ENCODE measurements at regions not wholly inside any gene's neighbourhood (a gene's known extent, or its start where the extent isn't known, plus 50 kb on each side); places are given as distances from the start of the nearest gene placed in this dataset.
A peak's percentile ranks its signal among the peaks of the same experiment; 100 is the strongest.

DNA sequence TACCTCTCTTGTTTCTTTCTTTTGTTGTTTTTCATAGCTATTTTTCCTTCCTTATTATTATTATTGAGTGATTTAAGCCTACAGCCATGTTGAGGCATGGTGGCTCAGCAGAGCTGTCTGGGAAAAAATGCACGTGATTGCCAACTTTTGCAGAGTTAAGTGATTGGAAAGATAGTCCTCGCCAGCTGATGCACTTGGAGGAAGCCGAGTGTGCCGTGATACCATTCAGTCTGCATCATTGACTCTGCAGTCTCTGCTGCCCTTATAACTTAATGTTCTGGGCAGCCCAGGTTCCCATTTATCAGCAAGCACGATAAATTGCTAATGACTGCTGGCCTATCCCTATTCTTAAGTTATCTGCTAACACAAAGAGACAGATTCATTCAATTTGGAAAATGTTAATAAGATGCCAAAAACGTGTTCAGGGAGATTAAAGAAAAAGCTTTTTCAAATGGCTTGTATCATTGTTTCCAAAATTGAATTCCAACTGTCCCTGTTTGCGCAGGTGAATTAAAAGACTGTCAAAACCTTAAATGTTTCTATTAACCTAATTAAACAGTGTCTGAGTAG lies 232.9 kb upstream of the NPY start:
- DNase-seq (ENCODE audit: low read depth): no peak
- no peak overlapping the region for H3K4me3 ChIP-seq (ENCODE audit: control insufficient read depth, low read depth, low read length)
- TF ChIP-seq, protein P1, sequence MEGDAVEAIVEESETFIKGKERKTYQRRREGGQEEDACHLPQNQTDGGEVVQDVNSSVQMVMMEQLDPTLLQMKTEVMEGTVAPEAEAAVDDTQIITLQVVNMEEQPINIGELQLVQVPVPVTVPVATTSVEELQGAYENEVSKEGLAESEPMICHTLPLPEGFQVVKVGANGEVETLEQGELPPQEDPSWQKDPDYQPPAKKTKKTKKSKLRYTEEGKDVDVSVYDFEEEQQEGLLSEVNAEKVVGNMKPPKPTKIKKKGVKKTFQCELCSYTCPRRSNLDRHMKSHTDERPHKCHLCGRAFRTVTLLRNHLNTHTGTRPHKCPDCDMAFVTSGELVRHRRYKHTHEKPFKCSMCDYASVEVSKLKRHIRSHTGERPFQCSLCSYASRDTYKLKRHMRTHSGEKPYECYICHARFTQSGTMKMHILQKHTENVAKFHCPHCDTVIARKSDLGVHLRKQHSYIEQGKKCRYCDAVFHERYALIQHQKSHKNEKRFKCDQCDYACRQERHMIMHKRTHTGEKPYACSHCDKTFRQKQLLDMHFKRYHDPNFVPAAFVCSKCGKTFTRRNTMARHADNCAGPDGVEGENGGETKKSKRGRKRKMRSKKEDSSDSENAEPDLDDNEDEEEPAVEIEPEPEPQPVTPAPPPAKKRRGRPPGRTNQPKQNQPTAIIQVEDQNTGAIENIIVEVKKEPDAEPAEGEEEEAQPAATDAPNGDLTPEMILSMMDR (conservative IDR thresholded peaks at IDR 0.05; ENCODE audit: control insufficient read depth, insufficient read depth, low read depth, low read length): no peak

DNA sequence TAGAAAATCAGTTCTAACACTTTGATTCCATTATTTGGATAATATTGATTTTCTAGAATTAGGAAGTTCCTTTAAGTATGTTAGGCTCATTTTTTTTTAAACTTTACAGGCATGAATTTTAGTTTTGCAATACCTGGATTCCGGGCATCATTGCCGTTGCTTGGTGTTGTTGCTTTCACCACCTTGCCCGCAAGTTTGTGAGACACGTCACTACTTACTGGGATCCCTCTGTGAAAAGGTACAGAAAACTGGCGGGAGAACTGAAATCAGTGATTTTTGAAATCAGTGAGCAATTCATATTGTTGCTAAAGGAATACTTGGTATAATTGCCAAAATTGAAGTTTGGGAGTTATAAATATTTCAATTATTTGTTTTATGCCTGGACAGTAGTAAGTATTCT lies 232.3 kb upstream of the NPY start:
- TF ChIP-seq, protein P1 (conservative IDR thresholded peaks at IDR 0.05; ENCODE audit: control insufficient read depth, insufficient read depth, low read depth, low read length): no peak
- no peak for DNase-seq (ENCODE audit: low read depth)
- H3K4me3 ChIP-seq (ENCODE audit: control insufficient read depth, low read depth, low read length): no peak overlapping the region

DNA sequence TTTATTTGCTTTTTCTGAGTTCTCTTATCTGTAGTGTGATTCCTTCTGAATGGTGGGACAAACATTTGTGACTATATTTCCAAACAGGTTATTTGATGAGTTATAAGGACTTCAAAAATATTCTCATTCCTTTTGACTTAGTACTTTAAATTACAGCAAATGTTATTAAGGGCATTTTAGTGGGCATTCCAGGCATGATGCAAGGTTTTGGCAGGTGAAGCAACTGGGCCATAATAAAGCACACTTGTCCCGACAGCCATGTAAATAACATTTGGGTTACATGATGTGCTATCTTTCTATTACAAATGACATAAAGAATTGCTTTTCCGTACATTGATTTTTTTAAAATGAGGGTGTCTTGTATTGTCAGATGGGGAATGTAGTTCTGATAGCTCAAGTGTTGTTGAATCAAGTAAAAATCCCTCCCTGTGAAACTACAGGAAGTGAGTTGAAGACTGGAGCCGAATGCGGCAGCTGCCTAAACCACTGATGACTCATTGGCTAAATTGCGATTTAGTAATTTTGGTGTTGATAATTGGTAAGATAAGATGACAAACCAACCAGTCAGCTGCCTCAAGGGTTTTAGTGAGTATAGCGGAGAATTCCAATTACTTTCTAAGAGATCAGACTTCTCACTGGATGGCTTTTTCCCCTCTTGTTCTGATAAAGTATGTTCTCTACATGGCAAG lies 231.3 kb upstream of the NPY start:
- no peak overlapping the region for H3K4me3 ChIP-seq (ENCODE audit: control insufficient read depth, low read depth, low read length)
- TF ChIP-seq, protein P1 (conservative IDR thresholded peaks at IDR 0.05; ENCODE audit: control insufficient read depth, insufficient read depth, low read depth, low read length): no peak
- DNase-seq (ENCODE audit: low read depth): peak; percentile 8

DNA sequence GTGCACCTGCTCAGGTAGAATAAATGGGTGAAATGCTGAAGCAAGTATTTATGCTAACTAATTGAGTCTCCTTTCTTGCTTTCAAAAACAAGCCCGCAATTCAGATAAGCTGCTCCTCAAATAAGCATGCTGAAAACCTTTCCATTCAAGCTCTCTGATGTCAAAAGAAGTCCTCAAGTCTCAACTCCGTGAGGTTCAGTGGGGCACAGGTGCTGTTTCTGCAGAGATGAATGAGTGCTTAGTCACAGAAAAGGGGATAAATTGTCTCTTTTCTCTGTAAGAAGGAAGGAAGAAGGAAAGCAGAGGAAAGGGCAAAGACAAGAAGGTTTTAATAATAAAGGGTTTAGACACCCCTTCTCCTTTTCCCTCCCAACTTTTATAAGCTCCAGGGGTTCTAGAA lies 229.8 kb upstream of the NPY start:
- TF ChIP-seq, protein P1 (conservative IDR thresholded peaks at IDR 0.05; ENCODE audit: control insufficient read depth, insufficient read depth, low read depth, low read length): no peak
- no peak for DNase-seq (ENCODE audit: low read depth)
- H3K4me3 ChIP-seq (ENCODE audit: control insufficient read depth, low read depth, low read length): no peak overlapping the region

DNA sequence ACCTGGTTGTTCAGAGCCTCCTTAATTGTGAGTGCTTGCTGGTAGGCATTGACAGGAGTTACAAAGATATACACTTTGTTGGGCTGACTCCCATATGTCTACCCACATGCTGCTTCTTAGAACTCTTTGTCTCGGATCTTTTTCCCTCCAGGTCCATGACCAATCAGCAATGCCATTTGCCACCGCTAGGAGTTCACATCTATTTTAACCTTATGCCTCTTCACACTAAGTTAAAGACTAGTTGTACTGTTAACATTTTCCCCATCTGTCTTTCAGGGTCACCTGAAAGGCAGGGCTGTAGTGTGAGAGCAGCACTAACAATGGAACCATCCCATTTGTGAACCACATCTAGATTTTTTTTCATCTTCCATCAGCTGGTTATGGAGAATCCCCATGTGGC lies 226.7 kb upstream of the NPY start:
- H3K4me3 ChIP-seq (ENCODE audit: control insufficient read depth, low read depth, low read length): no peak overlapping the region
- TF ChIP-seq, protein P1 (conservative IDR thresholded peaks at IDR 0.05; ENCODE audit: control insufficient read depth, insufficient read depth, low read depth, low read length): no peak
- no peak for DNase-seq (ENCODE audit: low read depth)

DNA sequence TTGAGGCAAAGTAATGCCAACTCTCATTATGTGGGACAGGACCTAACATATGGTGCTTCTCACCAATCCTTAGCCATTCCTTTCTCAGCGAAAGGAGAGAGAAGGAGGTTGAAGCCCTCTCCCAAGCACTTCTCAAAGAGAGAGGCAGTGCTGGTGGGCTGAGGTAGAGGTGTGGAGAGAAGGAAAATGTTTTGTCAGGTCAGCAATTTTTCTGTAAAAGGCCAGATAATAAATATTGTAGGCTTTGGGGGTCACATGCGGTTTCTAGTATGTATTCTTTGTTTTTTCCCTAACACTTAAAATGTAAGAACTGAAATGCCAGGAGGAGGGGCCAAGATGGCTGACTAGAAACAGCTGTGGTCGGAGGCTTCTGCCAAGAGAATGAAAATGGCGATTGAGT lies 225.0 kb upstream of the NPY start:
- TF ChIP-seq, protein P1 (conservative IDR thresholded peaks at IDR 0.05; ENCODE audit: control insufficient read depth, insufficient read depth, low read depth, low read length): no peak
- no peak overlapping the region for H3K4me3 ChIP-seq (ENCODE audit: control insufficient read depth, low read depth, low read length)
- no peak for DNase-seq (ENCODE audit: low read depth)
